Ishikawa (cell line): ENCODE measurements at regions not wholly inside any gene's neighbourhood (a gene's known extent, or its start where the extent isn't known, plus 50 kb on each side); places are given as distances from the start of the nearest gene placed in this dataset.

ENCODE experiments used
- CEBPB ChIP-seq: IDR thresholded peaks from 2 replicates; pipeline ENCODE4 v1.6.1; 2012
- CREB1 ChIP-seq: IDR thresholded peaks from 2 replicates; pipeline ENCODE4 v1.6.1; 2012; ENCODE audit warnings: low read depth
- EGR1 ChIP-seq: IDR thresholded peaks from 2 replicates; pipeline ENCODE4 v1.6.1; 2012
- EP300 ChIP-seq: IDR thresholded peaks from 2 replicates; pipeline ENCODE4 v1.6.1; 2012; ENCODE audit warnings: borderline replicate concordance
- FOXM1 ChIP-seq: IDR thresholded peaks from 2 replicates; pipeline ENCODE4 v1.6.1; 2012; ENCODE audit warnings: low read depth, borderline replicate concordance
- MAX ChIP-seq: IDR thresholded peaks from 2 replicates; pipeline ENCODE4 v1.6.1; 2012
- NFIC ChIP-seq: IDR thresholded peaks from 2 replicates; pipeline ENCODE4 v1.6.1; 2012
- RAD21 ChIP-seq: IDR thresholded peaks from 2 replicates; pipeline ENCODE4 v1.6.1; 2012; ENCODE audit warnings: low read depth
- REST ChIP-seq: IDR thresholded peaks from 2 replicates; pipeline ENCODE4 v1.6.1; 2012; ENCODE audit warnings: low read depth, mild to moderate bottlenecking
- TAF1 ChIP-seq: IDR thresholded peaks from 2 replicates; pipeline ENCODE4 v1.6.1; 2012; ENCODE audit warnings: low read depth, mild to moderate bottlenecking
- TCF12 ChIP-seq: IDR thresholded peaks from 2 replicates; pipeline ENCODE4 v1.6.1; 2012; ENCODE audit warnings: low read depth
- YY1 ChIP-seq: IDR thresholded peaks from 2 replicates; pipeline ENCODE4 v1.6.1; 2012; ENCODE audit warnings: low read depth
- ZBTB7A ChIP-seq: IDR thresholded peaks from 2 replicates; pipeline ENCODE4 v1.6.1; 2012; ENCODE audit warnings: low read depth
- TF ChIP-seq, protein P1 (sequence below): IDR thresholded peaks from 2 replicates; pipeline ENCODE4 v1.6.1; 2012

- no peak for TF ChIP-seq ZBTB7A
- no peak for TF ChIP-seq CEBPB
- TF ChIP-seq, protein P1, sequence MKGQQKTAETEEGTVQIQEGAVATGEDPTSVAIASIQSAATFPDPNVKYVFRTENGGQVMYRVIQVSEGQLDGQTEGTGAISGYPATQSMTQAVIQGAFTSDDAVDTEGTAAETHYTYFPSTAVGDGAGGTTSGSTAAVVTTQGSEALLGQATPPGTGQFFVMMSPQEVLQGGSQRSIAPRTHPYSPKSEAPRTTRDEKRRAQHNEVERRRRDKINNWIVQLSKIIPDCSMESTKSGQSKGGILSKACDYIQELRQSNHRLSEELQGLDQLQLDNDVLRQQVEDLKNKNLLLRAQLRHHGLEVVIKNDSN: no peak
- no peak for TF ChIP-seq CREB1
- no peak for TF ChIP-seq TCF12
- TF ChIP-seq FOXM1: no peak
Measured at GRCh38 chr18:78765637-78766281, 213.9 kb upstream of the SALL3 start.

GRCh38 chr18:78766651-78767533 lies 212.7 kb upstream of the SALL3 start:
- no peak for TF ChIP-seq FOXM1
- TF ChIP-seq NFIC: no peak
- no peak for TF ChIP-seq ZBTB7A
- TF ChIP-seq REST: no peak
- TF ChIP-seq, protein P1: no peak
- TF ChIP-seq YY1: no peak
- TF ChIP-seq EP300: no peak
- no peak for TF ChIP-seq RAD21
- TF ChIP-seq MAX: no peak
- no peak for TF ChIP-seq CREB1
- no peak for TF ChIP-seq EGR1

GRCh38 chr18:78767648-78768071 lies 212.0 kb upstream of the SALL3 start:
- TF ChIP-seq NFIC: no peak
- TF ChIP-seq, protein P1: no peak
- no peak for TF ChIP-seq TCF12
- no peak for TF ChIP-seq MAX
- no peak for TF ChIP-seq RAD21
- no peak for TF ChIP-seq YY1
- no peak for TF ChIP-seq EGR1

DNA sequence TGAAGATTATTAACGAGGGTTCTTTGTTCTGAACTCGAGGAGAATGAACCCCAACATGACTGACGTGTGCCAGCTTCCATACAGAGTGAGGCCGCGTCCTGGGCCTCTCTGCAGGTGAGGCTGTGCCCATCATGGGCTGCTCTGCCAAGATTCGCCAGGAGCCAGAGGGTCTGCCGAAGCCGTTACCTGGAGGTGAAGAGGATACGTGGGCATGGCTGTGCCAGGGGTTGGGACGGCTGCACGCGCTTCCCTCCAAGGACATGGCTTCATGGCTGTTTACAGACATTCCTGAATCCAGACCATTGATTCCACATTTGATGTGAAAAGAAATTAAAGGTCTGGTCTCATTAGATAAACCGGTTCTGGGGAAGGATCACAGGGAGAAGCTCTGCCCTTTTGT lies 211.4 kb upstream of the SALL3 start:
- TF ChIP-seq EGR1 (no peak), TAF1 (no peak), YY1 (no peak), ZBTB7A (no peak), REST (no peak), MAX (no peak)

DNA sequence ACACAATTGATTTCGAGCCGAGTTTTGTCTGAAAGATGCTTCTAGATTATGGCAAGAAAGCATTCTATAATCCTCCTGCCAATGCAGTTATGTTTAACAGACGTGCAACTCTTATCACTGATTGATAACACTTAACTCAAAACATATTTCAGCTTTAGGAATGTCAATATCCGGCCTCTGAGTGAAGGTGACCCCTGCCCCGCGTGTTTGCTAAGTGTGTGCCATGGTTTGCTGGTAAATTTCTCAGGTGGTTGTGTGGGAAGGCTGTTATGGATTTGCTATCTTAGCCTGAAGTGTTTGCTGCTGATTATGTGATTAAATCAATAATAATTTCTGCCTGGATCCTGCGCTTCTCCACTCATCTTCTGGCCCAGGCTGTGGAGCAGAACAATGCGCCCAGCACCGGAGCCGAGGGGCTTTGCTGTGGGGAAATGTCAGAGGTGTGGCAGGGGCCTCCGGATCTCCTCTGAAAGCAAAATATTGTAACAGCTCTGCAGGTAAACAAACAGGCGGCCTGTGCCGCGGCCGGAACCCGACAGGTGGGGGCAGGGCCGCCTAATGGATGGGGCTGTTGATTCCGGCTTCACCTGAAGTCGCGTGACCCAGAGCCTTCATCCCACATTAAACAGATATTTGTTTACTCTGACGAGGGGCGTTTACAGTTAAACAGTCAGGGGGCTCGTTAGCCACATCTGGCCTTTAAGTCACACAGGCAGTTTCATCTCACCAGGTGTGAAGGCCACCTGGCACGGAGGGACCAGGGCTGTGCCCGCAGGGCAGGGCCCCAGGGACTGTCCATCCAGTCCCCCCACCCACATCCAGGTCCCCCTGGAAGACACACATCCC lies 210.7 kb upstream of the SALL3 start:
- TF ChIP-seq NFIC (no peak), EP300 (no peak), CEBPB (no peak)
